Epithelial cell of proximal tubule (primary cell): ENCODE measurements at regions not wholly inside any gene's neighbourhood (a gene's known extent, or its start where the extent isn't known, plus 50 kb on each side); places are given as distances from the start of the nearest gene placed in this dataset.
"Not testable (repeated sequence)": the region's sequence is repeated elsewhere in the genome, so short reads cannot be mapped to it uniquely, and the experiment has no call there.

Experiments
- DNase-seq: peaks from one replicate; pipeline ENCODE4 v3.0.0-alpha.2; 2011; ENCODE audit warnings: low read depth
- H3K4me3 ChIP-seq: 2 replicates; pipeline ENCODE4 v1.5.1; 2011; ENCODE audit warnings: low read depth, mild to moderate bottlenecking, low read length
- TF ChIP-seq, protein P1 (sequence below): conservative IDR thresholded peaks from 2 replicates; pipeline ENCODE4 v1.5.1; 2012; ENCODE audit warnings: low read depth, mild to moderate bottlenecking, low read length

DNA sequence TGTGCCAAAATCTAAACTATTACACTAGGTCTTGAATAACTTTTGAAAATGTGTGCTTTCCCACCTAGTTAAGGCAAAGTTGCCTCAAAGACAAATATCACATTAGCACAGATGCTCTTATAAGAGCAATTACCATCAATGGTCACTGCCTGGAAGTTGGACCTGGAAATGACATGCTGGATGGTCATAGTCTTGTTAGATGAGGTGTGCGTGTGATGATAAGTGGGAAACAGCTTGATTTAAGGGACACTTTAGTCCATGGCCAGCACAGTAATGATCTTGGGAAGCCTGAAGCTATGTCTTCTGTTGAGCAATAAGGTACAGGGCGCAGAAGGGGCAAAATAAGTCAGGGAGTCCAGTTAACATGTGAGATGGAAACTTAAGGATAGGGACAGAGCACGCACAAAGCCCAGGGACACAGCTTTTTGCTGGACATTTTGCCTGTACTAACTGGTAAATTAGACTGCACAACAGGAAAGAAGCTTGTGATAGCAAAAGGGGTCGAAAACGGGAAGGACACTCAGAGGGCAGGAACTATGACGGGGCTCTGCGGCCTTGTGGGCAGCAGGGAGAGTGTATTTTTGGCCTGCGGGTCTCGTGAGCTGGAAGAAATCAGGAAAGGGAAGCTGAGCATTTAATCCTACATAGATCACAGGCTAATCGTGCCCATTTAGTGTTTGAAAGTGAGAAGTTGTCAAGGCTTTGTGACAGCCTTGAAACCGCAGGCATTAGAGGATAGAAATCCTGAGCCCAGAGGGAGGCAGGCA lies 66.7 kb upstream of the BMP2 start:
- TF ChIP-seq, protein P1, sequence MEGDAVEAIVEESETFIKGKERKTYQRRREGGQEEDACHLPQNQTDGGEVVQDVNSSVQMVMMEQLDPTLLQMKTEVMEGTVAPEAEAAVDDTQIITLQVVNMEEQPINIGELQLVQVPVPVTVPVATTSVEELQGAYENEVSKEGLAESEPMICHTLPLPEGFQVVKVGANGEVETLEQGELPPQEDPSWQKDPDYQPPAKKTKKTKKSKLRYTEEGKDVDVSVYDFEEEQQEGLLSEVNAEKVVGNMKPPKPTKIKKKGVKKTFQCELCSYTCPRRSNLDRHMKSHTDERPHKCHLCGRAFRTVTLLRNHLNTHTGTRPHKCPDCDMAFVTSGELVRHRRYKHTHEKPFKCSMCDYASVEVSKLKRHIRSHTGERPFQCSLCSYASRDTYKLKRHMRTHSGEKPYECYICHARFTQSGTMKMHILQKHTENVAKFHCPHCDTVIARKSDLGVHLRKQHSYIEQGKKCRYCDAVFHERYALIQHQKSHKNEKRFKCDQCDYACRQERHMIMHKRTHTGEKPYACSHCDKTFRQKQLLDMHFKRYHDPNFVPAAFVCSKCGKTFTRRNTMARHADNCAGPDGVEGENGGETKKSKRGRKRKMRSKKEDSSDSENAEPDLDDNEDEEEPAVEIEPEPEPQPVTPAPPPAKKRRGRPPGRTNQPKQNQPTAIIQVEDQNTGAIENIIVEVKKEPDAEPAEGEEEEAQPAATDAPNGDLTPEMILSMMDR, result no peak
- DNase-seq, result no peak
- no peak overlapping the region for H3K4me3 ChIP-seq

DNA sequence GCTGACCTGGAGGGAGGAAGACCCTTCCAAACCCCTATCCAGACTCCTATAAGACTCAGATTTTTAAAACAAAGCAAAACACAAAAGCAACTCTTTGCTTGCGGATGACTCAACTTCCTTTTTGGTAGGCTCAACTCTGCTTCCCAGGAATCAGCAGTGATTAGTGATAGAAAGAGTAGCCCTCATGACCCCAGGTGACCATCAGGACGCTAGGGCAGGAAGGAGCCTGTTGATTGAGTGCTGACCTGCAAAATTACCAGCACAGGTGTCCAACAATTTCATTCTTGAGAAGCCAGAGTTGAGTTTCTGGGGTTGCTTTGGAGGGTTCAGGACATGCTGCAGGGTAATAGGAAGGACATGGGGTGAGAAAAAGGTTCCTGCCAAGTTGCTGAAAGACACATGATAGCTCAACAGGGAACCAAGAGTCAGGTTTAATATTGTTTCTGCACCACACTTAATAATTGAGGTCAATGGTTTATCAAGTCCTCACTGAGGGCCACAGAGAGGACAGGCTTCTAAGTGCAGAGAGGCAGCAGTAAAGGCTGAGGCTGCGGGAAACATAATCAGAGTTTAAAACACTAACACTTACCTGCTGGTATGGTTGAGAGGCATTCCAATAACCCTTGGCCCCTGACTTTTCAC lies 67.4 kb upstream of the BMP2 start:
- TF ChIP-seq, protein P1, result no peak
- H3K4me3 ChIP-seq, result no peak overlapping the region
- DNase-seq, result no peak

DNA sequence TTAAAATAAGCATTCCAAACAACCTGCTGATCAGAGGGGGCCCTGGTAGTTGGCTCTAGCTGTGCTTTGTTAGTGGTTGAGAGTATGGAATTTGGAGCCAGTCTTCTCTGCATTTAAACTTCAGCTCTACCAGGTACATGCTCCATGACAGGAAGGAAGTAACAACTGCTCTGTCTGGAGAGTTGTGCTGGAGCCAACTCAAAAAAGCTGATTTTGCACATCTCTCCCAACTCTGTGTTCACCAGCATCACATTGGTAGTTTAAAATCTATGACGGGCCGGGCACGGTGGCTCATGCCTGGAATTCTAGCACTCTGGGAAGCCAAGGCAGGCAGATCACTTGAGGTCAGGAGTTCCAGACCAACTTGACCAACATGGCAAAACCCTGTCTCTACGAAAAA lies 68.8 kb upstream of the BMP2 start:
- TF ChIP-seq, protein P1, result no peak
- H3K4me3 ChIP-seq, result no peak overlapping the region
- DNase-seq, result no peak

DNA sequence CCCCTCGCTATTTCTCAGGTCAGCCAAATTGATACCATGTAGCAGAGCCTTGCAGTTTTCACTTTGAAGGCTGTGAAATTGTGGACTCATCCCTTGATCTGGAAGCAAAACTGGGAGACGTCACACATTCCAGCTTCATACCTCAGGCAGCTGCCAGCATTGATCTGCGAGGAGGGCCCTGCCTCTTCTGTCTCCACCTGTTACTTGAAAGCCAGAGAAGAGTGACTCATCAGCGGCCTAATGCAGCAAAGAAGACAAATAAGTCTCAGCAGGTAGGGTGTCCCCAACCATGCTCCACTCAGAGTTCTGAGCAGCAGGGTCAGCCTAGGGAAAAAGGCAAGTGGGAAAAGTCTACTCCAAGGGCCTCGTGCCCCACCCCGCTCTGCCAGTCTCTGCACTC lies 69.4 kb upstream of the BMP2 start:
- H3K4me3 ChIP-seq, result no peak overlapping the region
- no peak for DNase-seq
- TF ChIP-seq, protein P1, result no peak

DNA sequence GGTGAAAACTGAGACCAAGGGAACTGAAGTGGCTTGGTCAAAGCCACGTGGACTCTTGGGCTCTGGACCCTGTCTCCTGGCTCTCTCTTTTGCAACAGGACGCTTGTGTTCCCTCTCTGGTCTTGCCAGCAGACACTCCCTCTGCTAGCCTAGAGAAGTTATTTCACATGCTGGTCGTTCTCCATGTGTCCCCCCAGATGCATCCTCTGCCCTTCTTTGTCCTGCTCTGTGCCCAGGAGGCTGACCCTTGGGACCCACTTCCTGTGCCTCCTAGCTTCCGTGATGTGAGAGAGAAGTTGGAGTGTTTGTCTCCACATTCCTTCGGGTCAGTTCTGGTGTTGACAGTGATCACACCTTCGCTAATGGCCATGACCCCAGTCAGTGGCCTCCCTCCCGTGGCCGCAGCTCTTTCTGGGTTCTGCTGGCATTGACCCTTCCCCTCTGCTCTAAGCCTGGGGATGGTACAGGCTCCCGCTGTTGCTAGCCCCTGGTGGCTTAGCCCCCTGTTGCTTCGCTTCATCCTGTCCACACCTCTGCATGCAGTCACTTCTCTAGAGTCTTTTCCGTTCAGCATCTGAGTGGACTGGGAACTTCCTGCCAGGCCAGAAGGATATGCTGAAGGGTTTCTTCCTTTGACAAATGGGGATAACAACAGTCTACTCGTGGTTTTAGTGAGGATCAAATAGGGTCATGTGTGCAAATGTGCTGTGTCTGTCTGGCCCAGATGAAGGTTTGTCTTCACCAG lies 70.1 kb upstream of the BMP2 start:
- no peak overlapping the region for H3K4me3 ChIP-seq
- TF ChIP-seq, protein P1, result no peak
- no peak for DNase-seq

DNA sequence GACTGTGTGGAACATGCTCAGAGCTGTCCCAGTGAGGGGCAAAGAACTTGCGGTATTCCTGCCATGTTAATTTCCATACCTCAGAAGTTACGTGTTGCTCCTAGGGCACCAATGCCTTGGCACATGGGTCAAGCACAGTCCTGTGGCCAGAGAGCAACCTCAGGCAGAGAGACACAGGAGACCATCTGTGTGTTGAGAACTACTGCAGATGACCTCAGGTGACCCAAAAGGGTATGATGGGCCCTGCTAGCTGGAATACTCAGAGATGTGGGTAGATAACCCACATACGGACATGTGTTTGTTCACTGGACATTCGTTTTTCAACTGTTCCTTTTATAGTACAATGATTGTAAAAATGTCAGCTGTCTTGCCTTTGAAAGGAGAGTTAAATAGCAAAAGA lies 71.5 kb upstream of the BMP2 start:
- DNase-seq, result no peak
- TF ChIP-seq, protein P1, result no peak
- no peak overlapping the region for H3K4me3 ChIP-seq

DNA sequence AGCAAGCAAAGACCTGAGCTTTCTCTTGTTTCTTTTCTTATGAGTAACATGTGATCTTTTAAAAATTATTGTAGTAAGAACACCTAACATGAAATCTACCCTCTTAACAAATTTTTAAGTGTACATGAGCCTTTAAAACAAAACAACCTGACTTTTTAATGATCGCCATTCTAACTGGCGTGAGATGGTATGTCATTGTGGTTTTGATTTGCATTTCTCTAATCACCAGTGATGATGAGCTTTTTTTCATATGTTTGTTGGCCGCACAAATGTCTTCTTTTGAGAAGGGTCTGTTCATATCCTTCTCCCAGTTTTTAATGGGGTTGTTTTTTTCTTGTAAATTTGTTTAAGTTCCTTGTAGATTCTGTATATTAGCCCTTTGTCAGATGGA lies 73.7 kb upstream of the BMP2 start:
- H3K4me3 ChIP-seq, DNase-seq: not testable (repeated sequence)
